ENCODE measurements at regions not wholly inside any gene's neighbourhood (a gene's known extent, or its start where the extent isn't known, plus 50 kb on each side); places are given as distances from the start of the nearest gene placed in this dataset.

- TF ChIP-seq CTCF (optimal IDR thresholded peaks at IDR 0.05 in 1 of 3, IDR thresholded peaks at IDR 0.05 in 1 of 3, conservative IDR thresholded peaks at IDR 0.05 in 1 of 3; ENCODE audit: extremely low read depth in 1 of 3, insufficient read depth in 2 of 3, low read length in 3 of 3): no peak
- TF ChIP-seq EZH2 (IDR thresholded peaks at IDR 0.05; ENCODE audit: low read length): no peak
Measured at GRCh38 chr11:56849852-56850251, 101.4 kb upstream of the OR9G4 start.

All from keratinocyte (primary cell).